GM23338 (cell line): ENCODE measurements at regions not wholly inside any gene's neighbourhood (a gene's known extent, or its start where the extent isn't known, plus 50 kb on each side); places are given as distances from the start of the nearest gene placed in this dataset.

ENCODE experiments used
- EZH2 ChIP-seq: fragments of 200-600 bp; sonication (generic); IDR thresholded peaks from one replicate; pipeline ENCODE4 v1.8.0; 2017; ENCODE audit warnings: antibody characterized with exemption, mild to moderate bottlenecking, low read depth; ENCODE audit not compliant: unreplicated experiment
- POLR2AphosphoS5 ChIP-seq: IDR thresholded peaks from 2 replicates; pipeline ENCODE4 v1.6.1; 2016; ENCODE audit warnings: antibody characterized with exemption, low read depth
- ZNF114 ChIP-seq: fragments of 250-450 bp; sonication (Bioruptor Pico); IDR thresholded peaks from 2 replicates; pipeline ENCODE4 v1.5.0; 2020; ENCODE audit warnings: mild to moderate bottlenecking, moderate library complexity
- TF ChIP-seq, protein P1 (sequence below), 2 experiments: fragments of 200-600 bp in 1 of 2; sonication (generic) in 1 of 2; conservative IDR thresholded peaks; 2 replicates each; pipeline versions ENCODE4 v1.5.1 to v1.6.1; 2016 to 2017; ENCODE audit warnings: antibody characterized with exemption in 2 of 2, low read depth in 2 of 2, mild to moderate bottlenecking in 2 of 2, moderate library complexity in 1 of 2

- TF ChIP-seq, protein P1, sequence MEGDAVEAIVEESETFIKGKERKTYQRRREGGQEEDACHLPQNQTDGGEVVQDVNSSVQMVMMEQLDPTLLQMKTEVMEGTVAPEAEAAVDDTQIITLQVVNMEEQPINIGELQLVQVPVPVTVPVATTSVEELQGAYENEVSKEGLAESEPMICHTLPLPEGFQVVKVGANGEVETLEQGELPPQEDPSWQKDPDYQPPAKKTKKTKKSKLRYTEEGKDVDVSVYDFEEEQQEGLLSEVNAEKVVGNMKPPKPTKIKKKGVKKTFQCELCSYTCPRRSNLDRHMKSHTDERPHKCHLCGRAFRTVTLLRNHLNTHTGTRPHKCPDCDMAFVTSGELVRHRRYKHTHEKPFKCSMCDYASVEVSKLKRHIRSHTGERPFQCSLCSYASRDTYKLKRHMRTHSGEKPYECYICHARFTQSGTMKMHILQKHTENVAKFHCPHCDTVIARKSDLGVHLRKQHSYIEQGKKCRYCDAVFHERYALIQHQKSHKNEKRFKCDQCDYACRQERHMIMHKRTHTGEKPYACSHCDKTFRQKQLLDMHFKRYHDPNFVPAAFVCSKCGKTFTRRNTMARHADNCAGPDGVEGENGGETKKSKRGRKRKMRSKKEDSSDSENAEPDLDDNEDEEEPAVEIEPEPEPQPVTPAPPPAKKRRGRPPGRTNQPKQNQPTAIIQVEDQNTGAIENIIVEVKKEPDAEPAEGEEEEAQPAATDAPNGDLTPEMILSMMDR (conservative IDR thresholded peaks at IDR 0.05; ENCODE audit: low read depth in 2 of 2) = no peak
- TF ChIP-seq POLR2AphosphoS5 = no peak
- no peak for TF ChIP-seq ZNF114 (CRISPR knock-in tag)
- no peak for TF ChIP-seq EZH2
Observed at GRCh38 chr6:163764565-163764964, 350.0 kb downstream of the QKI start.
